Common myeloid progenitor, CD34-positive (primary cell): ENCODE measurements at regions not wholly inside any gene's neighbourhood (a gene's known extent, or its start where the extent isn't known, plus 50 kb on each side); places are given as distances from the start of the nearest gene placed in this dataset.
"Not testable (repeated sequence)": the region's sequence is repeated elsewhere in the genome, so short reads cannot be mapped to it uniquely, and the experiment has no call there.

Source experiments
- CTCF ChIA-PET: fragments of 350-600 bp; sonication (Branson Sonifier 250); formaldehyde crosslinking; loops from one replicate; lab custom pipeline; 2021; ENCODE audit warnings: antibody characterized with exemption; lab: Charles Lee
- POLR2A ChIA-PET: fragments of 350-600 bp; sonication (Branson Sonifier 250); formaldehyde crosslinking; loops from one replicate; lab custom pipeline; 2021; ENCODE audit warnings: antibody characterized with exemption; lab: Charles Lee
- DNase-seq, 3 donors: peaks; one replicate each; pipeline versions ENCODE4 v3.0.0 to v3.0.0-alpha.2; 2013
- H3K27ac ChIP-seq, 2 experiments: 1 replicate in 1 of 2; 2 replicates in 1 of 2; pipeline ENCODE4 v1.7.0; 2013; ENCODE audit warnings: inconsistent platforms in 2 of 2, low read length in 2 of 2, mild to moderate bottlenecking in 2 of 2, low read depth in 1 of 2, moderate library complexity in 1 of 2; ENCODE audit not compliant: severe bottlenecking in 2 of 2, insufficient read depth in 1 of 2, poor library complexity in 1 of 2
- H3K27me3 ChIP-seq, 5 experiments: replicated peaks in 2 of 5; 1 replicate in 3 of 5; 2 replicates in 2 of 5; pipeline versions ENCODE4 v1.6.1 to v1.7.0; 2013; ENCODE audit warnings: low read length in 4 of 5, mild to moderate bottlenecking in 2 of 5, moderate library complexity in 2 of 5, inconsistent platforms in 1 of 5; ENCODE audit not compliant: insufficient read depth in 5 of 5, control insufficient read depth in 4 of 5
- H3K36me3 ChIP-seq, 4 experiments: 1 replicate in 2 of 4; 2 replicates in 2 of 4; pipeline versions ENCODE4 v1.6.1 to v1.7.0; 2013; ENCODE audit warnings: low read length in 3 of 4, control low read depth in 1 of 4, mild to moderate bottlenecking in 1 of 4; ENCODE audit not compliant: control insufficient read depth in 4 of 4, insufficient read depth in 4 of 4
- H3K4me1 ChIP-seq, 4 experiments: 1 replicate in 3 of 4; 2 replicates in 1 of 4; pipeline versions ENCODE4 v1.6.1 to v1.7.1; 2013; ENCODE audit warnings: low read length in 3 of 4, mild to moderate bottlenecking in 3 of 4, control low read depth in 1 of 4, inconsistent platforms in 1 of 4, moderate library complexity in 1 of 4; ENCODE audit not compliant: control insufficient read depth in 4 of 4, insufficient read depth in 4 of 4; ENCODE audit errors: control extremely low read depth in 1 of 4
- H3K4me3 ChIP-seq, 7 experiments: 1 replicate in 4 of 7; 2 replicates in 3 of 7; pipeline versions ENCODE4 v1.5.1 to v1.7.0; 2013; ENCODE audit warnings: mild to moderate bottlenecking in 7 of 7, low read length in 6 of 7, moderate library complexity in 6 of 7, inconsistent platforms in 2 of 7, low read depth in 2 of 7, control low read depth in 1 of 7; ENCODE audit not compliant: insufficient read depth in 4 of 7, control insufficient read depth in 1 of 7; ENCODE audit errors: extremely low read depth in 1 of 7
- H3K9me3 ChIP-seq, 5 experiments: 1 replicate in 4 of 5; 2 replicates in 1 of 5; pipeline versions ENCODE4 v1.6.1 to v1.7.1; 2013; ENCODE audit warnings: low read length in 4 of 5, mild to moderate bottlenecking in 2 of 5, inconsistent platforms in 1 of 5, low read depth in 1 of 5, moderate library complexity in 1 of 5; ENCODE audit not compliant: control insufficient read depth in 4 of 5, insufficient read depth in 2 of 5; ENCODE audit errors: control extremely low read depth in 1 of 5
- WGBS: methylation state at CpG from one replicate; pipeline ENCODE4 v1.1.5; 2013; ENCODE audit not compliant: insufficient coverage; 5-methylcytosine and 5-hydroxymethylcytosine counted together

- H3K36me3 ChIP-seq, H3K27me3 ChIP-seq, H3K27ac ChIP-seq, CTCF ChIA-PET, H3K4me3 ChIP-seq, DNase-seq, H3K4me1 ChIP-seq, POLR2A ChIA-PET, H3K9me3 ChIP-seq: not testable (repeated sequence)
- 100% methylated on average over 1 of the region's 1 CpG for WGBS
Observed at GRCh38 chr1:45272267-45272666, 54.4 kb upstream of the HPDL start.

- peaks cover 0 to 2% (median under 1%) of the 10 kb centered on the region in 4 experiments for H3K36me3 ChIP-seq
- no peaks in the 10 kb centered on the region for H3K27me3 ChIP-seq
- WGBS = 100% methylated on average over 2 of the region's 4 CpGs
- no peak overlapping the region for H3K27ac ChIP-seq
- no peaks in the 10 kb centered on the region for H3K4me1 ChIP-seq
- POLR2A ChIA-PET = no interaction called here
- DNase-seq = no peak
- CTCF ChIA-PET = no interaction called here
- no peak overlapping the region for H3K4me3 ChIP-seq
- peaks cover 0 to 6% (median 3%) of the 10 kb centered on the region in 5 experiments for H3K9me3 ChIP-seq
Observed at GRCh38 chr1:45272913-45273371, 53.8 kb upstream of the HPDL start.

GRCh38 chr1:45275054-45275453 is 51.6 kb upstream of the HPDL start:
- H3K4me3 ChIP-seq = no peak overlapping the region
- POLR2A ChIA-PET = no interaction called here
- CTCF ChIA-PET = no interaction called here
- peaks cover 0 to 2% (median 2%) of the 10 kb centered on the region in 4 experiments for H3K36me3 ChIP-seq
- H3K27ac ChIP-seq = no peak overlapping the region
- peaks cover 0 to 19% (median 3%) of the 10 kb centered on the region in 5 experiments for H3K9me3 ChIP-seq
- no peaks in the 10 kb centered on the region for H3K4me1 ChIP-seq
- no peak for DNase-seq
- H3K27me3 ChIP-seq = no peaks in the 10 kb centered on the region
